Ishikawa (cell line): ENCODE measurements at regions not wholly inside any gene's neighbourhood (a gene's known extent, or its start where the extent isn't known, plus 50 kb on each side); places are given as distances from the start of the nearest gene placed in this dataset.

Source experiments
- CEBPB ChIP-seq: IDR thresholded peaks from 2 replicates; pipeline ENCODE4 v1.6.1; 2012
- CREB1 ChIP-seq: IDR thresholded peaks from 2 replicates; pipeline ENCODE4 v1.6.1; 2012; ENCODE audit warnings: low read depth
- EGR1 ChIP-seq: IDR thresholded peaks from 2 replicates; pipeline ENCODE4 v1.6.1; 2012
- EP300 ChIP-seq: IDR thresholded peaks from 2 replicates; pipeline ENCODE4 v1.6.1; 2012; ENCODE audit warnings: borderline replicate concordance
- FOXM1 ChIP-seq: IDR thresholded peaks from 2 replicates; pipeline ENCODE4 v1.6.1; 2012; ENCODE audit warnings: low read depth, borderline replicate concordance
- MAX ChIP-seq: IDR thresholded peaks from 2 replicates; pipeline ENCODE4 v1.6.1; 2012
- NFIC ChIP-seq: IDR thresholded peaks from 2 replicates; pipeline ENCODE4 v1.6.1; 2012
- RAD21 ChIP-seq: IDR thresholded peaks from 2 replicates; pipeline ENCODE4 v1.6.1; 2012; ENCODE audit warnings: low read depth
- REST ChIP-seq: IDR thresholded peaks from 2 replicates; pipeline ENCODE4 v1.6.1; 2012; ENCODE audit warnings: low read depth, mild to moderate bottlenecking
- TAF1 ChIP-seq: IDR thresholded peaks from 2 replicates; pipeline ENCODE4 v1.6.1; 2012; ENCODE audit warnings: low read depth, mild to moderate bottlenecking
- TCF12 ChIP-seq: IDR thresholded peaks from 2 replicates; pipeline ENCODE4 v1.6.1; 2012; ENCODE audit warnings: low read depth
- TEAD4 ChIP-seq: IDR thresholded peaks from 2 replicates; pipeline ENCODE4 v1.6.1; 2012
- USF1 ChIP-seq: IDR thresholded peaks from 2 replicates; pipeline ENCODE4 v1.6.1; 2012
- YY1 ChIP-seq: IDR thresholded peaks from 2 replicates; pipeline ENCODE4 v1.6.1; 2012; ENCODE audit warnings: low read depth
- ZBTB7A ChIP-seq: IDR thresholded peaks from 2 replicates; pipeline ENCODE4 v1.6.1; 2012; ENCODE audit warnings: low read depth

GRCh38 chr14:85934886-85935254 is 404.9 kb downstream of the FLRT2 start:
- TF ChIP-seq TAF1 (no peak), MAX (no peak), REST (no peak), TCF12 (no peak), FOXM1 (no peak), EP300 (no peak), YY1 (no peak)

- no peak for TF ChIP-seq FOXM1
- TF ChIP-seq TEAD4: no peak
- no peak for TF ChIP-seq EGR1
- TF ChIP-seq ZBTB7A: no peak
- TF ChIP-seq REST: no peak
- no peak for TF ChIP-seq MAX
- no peak for TF ChIP-seq YY1
- no peak for TF ChIP-seq CREB1
- no peak for TF ChIP-seq CEBPB
- no peak for TF ChIP-seq USF1
- TF ChIP-seq EP300: no peak
- no peak for TF ChIP-seq NFIC
- TF ChIP-seq RAD21: no peak
Measured at GRCh38 chr14:85934123-85934885, 404.4 kb downstream of the FLRT2 start.

- TF ChIP-seq ZBTB7A (no peak), TEAD4 (no peak), YY1 (no peak), CEBPB (no peak), USF1 (no peak), MAX (no peak), CREB1 (no peak), NFIC (no peak)
Measured at GRCh38 chr14:85921241-85921640, 391.3 kb downstream of the FLRT2 start.

- no peak for TF ChIP-seq REST
- TF ChIP-seq YY1: no peak
- TF ChIP-seq TCF12: no peak
- TF ChIP-seq NFIC: no peak
- TF ChIP-seq MAX: no peak
- no peak for TF ChIP-seq EP300
- TF ChIP-seq TAF1: no peak
- no peak for TF ChIP-seq TEAD4
- no peak for TF ChIP-seq CREB1
- TF ChIP-seq RAD21: no peak
- no peak for TF ChIP-seq USF1
- TF ChIP-seq FOXM1: no peak
- no peak for TF ChIP-seq ZBTB7A
- no peak for TF ChIP-seq CEBPB
- no peak for TF ChIP-seq EGR1
Measured at GRCh38 chr14:85917716-85918115, 387.8 kb downstream of the FLRT2 start.
